CD4-positive, alpha-beta memory T cell (primary cell): ENCODE measurements at regions not wholly inside any gene's neighbourhood (a gene's known extent, or its start where the extent isn't known, plus 50 kb on each side); places are given as distances from the start of the nearest gene placed in this dataset.

ENCODE experiments used
- CTCF ChIA-PET: fragments of 350-600 bp; sonication (Branson Sonifier 250); formaldehyde crosslinking; loops from one replicate; lab custom pipeline; 2021; ENCODE audit warnings: inconsistent platforms; ENCODE audit not compliant: partially characterized antibody; lab: Charles Lee
- POLR2A ChIA-PET: fragments of 350-600 bp; sonication (Branson Sonifier 250); formaldehyde crosslinking; loops from one replicate; lab custom pipeline; 2021; ENCODE audit not compliant: partially characterized antibody; lab: Charles Lee
- DNase-seq, 5 donors: peaks; one replicate each; pipeline versions ENCODE4 v3.0.0 to v3.0.0-alpha.2; 2020 to 2022; ENCODE audit warnings: mixed read lengths in 1 of 5
- H3K27ac ChIP-seq: one replicate; pipeline ENCODE4 v1.7.0; 2013; ENCODE audit warnings: low read depth, low read length
- H3K27me3 ChIP-seq: 2 replicates; pipeline ENCODE4 v1.7.0; 2013; ENCODE audit warnings: mild to moderate bottlenecking, low read length, moderate library complexity; ENCODE audit not compliant: insufficient read depth
- H3K36me3 ChIP-seq: 2 replicates; pipeline ENCODE4 v1.7.0; 2013; ENCODE audit warnings: mild to moderate bottlenecking, low read length, moderate library complexity; ENCODE audit not compliant: insufficient read depth
- H3K4me1 ChIP-seq: 2 replicates; pipeline ENCODE4 v1.7.0; 2013; ENCODE audit warnings: mild to moderate bottlenecking, low read length, moderate library complexity; ENCODE audit not compliant: insufficient read depth
- H3K4me3 ChIP-seq, 2 donors: one replicate each; pipeline ENCODE4 v1.7.0; 2013; ENCODE audit warnings: low read length in 2 of 2, mild to moderate bottlenecking in 1 of 2
- H3K9me3 ChIP-seq, 2 donors: one replicate each; pipeline ENCODE4 v1.7.0; 2013; ENCODE audit warnings: low read length in 2 of 2, control low read depth in 1 of 2; ENCODE audit not compliant: control insufficient read depth in 1 of 2
- H3K27ac Mint-ChIP-seq, 7 donors: one replicate each; pipeline ENCODE4 v1.8.0; 2020 to 2021; ENCODE audit warnings: mixed read lengths in 7 of 7, mild to moderate bottlenecking in 6 of 7, inconsistent platforms in 3 of 7, moderate library complexity in 3 of 7
- H3K27me3 Mint-ChIP-seq, 2 donors: one replicate each; pipeline ENCODE4 v1.8.0; 2020 to 2021; ENCODE audit warnings: mixed read lengths in 2 of 2
- H3K36me3 Mint-ChIP-seq, 2 donors: one replicate each; pipeline ENCODE4 v1.8.0; 2020 to 2021; ENCODE audit warnings: mixed read lengths in 2 of 2, inconsistent platforms in 1 of 2, mild to moderate bottlenecking in 1 of 2
- H3K4me1 Mint-ChIP-seq, 4 donors: one replicate each; pipeline ENCODE4 v1.8.0; 2020 to 2021; ENCODE audit warnings: mixed read lengths in 4 of 4, mild to moderate bottlenecking in 1 of 4
- H3K4me3 Mint-ChIP-seq, 8 donors: one replicate each; pipeline ENCODE4 v1.8.0; 2020 to 2021; ENCODE audit warnings: mixed read lengths in 8 of 8, mild to moderate bottlenecking in 7 of 8, moderate library complexity in 6 of 8, inconsistent platforms in 3 of 8
- H3K9me3 Mint-ChIP-seq, 8 donors: one replicate each; pipeline ENCODE4 v1.8.0; 2020 to 2021; ENCODE audit warnings: mixed read lengths in 8 of 8, mild to moderate bottlenecking in 5 of 8, inconsistent platforms in 3 of 8, moderate library complexity in 1 of 8
- intact Hi-C: fragments of 100-400 bp; cut with micrococcal nuclease; formaldehyde crosslinking; loops from one replicate; pipeline ENCODE4 v1.15.1; 2023

DNA sequence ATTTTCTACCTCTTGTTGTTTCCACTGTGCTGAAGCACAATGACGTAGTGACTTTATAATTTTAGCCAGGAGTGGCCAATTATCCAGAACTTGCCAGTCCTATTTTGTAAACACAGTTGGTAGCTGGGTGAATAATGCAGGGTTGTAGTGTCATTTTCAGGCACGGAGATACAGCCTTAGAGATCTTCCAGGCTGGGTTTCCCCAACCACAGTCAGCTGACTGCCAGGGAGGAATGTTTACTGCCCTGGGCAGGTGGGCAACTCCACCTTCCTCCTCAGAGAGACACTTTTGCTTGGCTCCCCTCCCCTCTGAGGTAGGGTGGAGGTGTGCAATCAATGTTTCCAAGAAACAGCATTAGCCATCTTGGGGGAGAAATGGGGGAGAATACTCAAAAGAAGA, 228.1 kb upstream of the NR4A3 start:
- Mint-ChIP-seq H3K36me3 (no peaks in the 10 kb centered on the region), H3K4me1 (no peaks in the 10 kb centered on the region), H3K4me3 (no peak overlapping the region), H3K27ac (no peak overlapping the region), H3K27me3 (peaks cover 10 to 14% of the 10 kb centered on the region in 2 donors), H3K9me3 (peaks cover 0 to 5% (median 0%) of the 10 kb centered on the region in 8 donors)
- no peaks in the 10 kb centered on the region for H3K4me1 ChIP-seq
- H3K27ac ChIP-seq: no peak overlapping the region
- no peaks in the 10 kb centered on the region for H3K27me3 ChIP-seq
- CTCF ChIA-PET: no interaction called here
- intact Hi-C loops: no loop called here
- H3K36me3 ChIP-seq: no peaks in the 10 kb centered on the region
- DNase-seq: no peak
- H3K4me3 ChIP-seq: no peak overlapping the region
- POLR2A ChIA-PET: no interaction called here
- no peaks in the 10 kb centered on the region for H3K9me3 ChIP-seq

DNA sequence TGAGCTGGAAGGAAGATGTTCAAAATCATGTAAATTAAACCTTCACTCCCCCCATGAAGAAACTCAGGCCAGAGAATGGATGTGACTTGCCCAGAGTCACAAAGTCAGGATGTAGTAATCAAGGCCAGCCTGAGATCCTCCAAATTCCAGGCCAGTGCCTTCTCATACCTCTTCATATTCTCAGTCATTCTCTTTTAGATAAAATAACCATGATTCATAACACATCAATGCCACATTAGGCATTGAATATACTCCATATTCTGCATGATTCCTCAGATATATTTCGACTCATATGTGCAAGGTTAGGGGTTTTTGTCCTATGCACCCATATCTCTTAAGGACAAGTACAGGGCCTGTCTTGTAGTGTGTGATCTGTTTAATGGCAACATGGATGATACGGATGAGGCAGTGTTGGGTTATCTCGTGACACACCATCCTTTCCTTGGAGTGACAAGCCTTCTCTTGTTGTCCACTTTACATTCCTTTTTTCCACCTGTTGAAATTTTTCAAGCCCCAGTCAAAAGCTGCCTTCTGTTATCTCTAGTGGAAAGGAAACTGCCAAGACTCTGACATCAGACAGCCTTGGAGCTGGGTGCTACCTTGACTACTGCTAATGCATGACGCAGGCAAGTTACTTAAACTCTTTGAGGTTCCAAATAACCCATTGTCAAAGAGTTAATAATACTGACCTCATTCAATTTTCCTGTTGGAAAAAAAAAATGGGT, 227.5 kb upstream of the NR4A3 start:
- DNase-seq: no peak
- intact Hi-C loops: no loop called here
- H3K4me3 ChIP-seq: no peak overlapping the region
- no peak overlapping the region for H3K27ac ChIP-seq
- Mint-ChIP-seq H3K36me3 (no peaks in the 10 kb centered on the region), H3K4me1 (no peaks in the 10 kb centered on the region), H3K4me3 (no peak overlapping the region), H3K27ac (no peak overlapping the region), H3K9me3 (peaks cover 0 to 3% (median 0%) of the 10 kb centered on the region in 8 donors), H3K27me3 (peaks cover 10 to 14% of the 10 kb centered on the region in 2 donors)
- ChIA-PET CTCF (no interaction called here), POLR2A (no interaction called here)
- no peaks in the 10 kb centered on the region for H3K27me3 ChIP-seq
- H3K9me3 ChIP-seq: no peaks in the 10 kb centered on the region
- H3K36me3 ChIP-seq: no peaks in the 10 kb centered on the region
- no peaks in the 10 kb centered on the region for H3K4me1 ChIP-seq

DNA sequence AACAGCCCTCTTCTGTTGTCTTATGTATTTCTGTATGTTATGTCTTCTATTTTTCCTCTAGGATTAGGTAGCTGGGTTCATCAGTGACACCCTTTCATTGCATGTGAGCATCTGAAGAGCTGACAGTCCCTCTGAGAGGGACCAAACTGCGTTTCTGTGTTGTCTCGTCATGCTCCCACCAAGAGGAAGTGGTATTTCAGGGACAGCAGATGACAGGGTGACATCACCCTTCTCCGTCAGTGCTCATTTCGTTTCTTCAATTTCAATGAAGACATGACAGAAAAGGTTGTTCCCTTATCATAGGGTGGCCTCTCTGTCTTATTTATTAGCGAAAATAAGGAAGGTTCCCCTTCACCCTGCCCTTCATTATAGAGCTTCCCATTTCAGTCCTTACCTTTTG, 225.9 kb upstream of the NR4A3 start:
- H3K4me1 ChIP-seq: no peaks in the 10 kb centered on the region
- H3K27me3 Mint-ChIP-seq: peaks cover 8% of the 10 kb centered on the region in 2 donors
- no peaks in the 10 kb centered on the region for H3K9me3 Mint-ChIP-seq
- ChIA-PET CTCF (no interaction called here), POLR2A (no interaction called here)
- no peaks in the 10 kb centered on the region for H3K36me3 Mint-ChIP-seq
- H3K27ac ChIP-seq: no peak overlapping the region
- intact Hi-C loops: no loop called here
- H3K27me3 ChIP-seq: no peaks in the 10 kb centered on the region
- DNase-seq: no peak
- no peak overlapping the region for H3K4me3 Mint-ChIP-seq
- H3K36me3 ChIP-seq: no peaks in the 10 kb centered on the region
- no peaks in the 10 kb centered on the region for H3K9me3 ChIP-seq
- no peaks in the 10 kb centered on the region for H3K4me1 Mint-ChIP-seq
- H3K4me3 ChIP-seq: no peak overlapping the region
- no peak overlapping the region for H3K27ac Mint-ChIP-seq

DNA sequence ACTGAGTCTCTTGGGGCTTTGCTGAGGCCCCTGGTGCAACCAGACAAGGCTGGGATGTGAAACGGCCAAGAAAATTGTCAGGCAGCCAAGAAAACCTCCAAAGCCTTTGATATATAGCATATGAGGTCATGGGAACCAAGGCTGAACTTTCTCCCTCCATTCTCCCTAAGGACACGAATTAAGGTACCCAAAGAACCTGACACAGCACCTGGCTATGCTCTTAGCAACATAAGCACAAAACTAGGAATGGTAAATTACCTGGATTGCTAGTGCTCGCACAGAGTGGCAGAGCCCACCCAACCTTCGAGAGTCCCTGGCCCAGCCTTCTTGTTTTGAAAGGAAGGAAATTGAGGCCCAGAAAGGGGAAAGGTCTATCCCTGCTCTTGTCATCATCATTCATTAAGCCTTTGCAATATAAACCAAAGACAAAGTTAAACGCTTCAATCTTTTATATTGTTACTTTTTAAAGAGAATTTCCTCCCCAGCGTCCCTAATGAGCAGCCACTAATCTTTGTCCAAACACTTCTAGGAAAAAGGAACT, 220.0 kb upstream of the NR4A3 start:
- CTCF ChIA-PET: no interaction called here
- DNase-seq: no peak
- Mint-ChIP-seq H3K36me3 (no peaks in the 10 kb centered on the region), H3K27me3 (peaks cover 0 to 15% of the 10 kb centered on the region in 2 donors), H3K4me3 (no peak overlapping the region), H3K27ac (no peak overlapping the region), H3K4me1 (no peaks in the 10 kb centered on the region), H3K9me3 (no peaks in the 10 kb centered on the region)
- H3K4me1 ChIP-seq: no peaks in the 10 kb centered on the region
- no peak overlapping the region for H3K4me3 ChIP-seq
- no peaks in the 10 kb centered on the region for H3K36me3 ChIP-seq
- no peaks in the 10 kb centered on the region for H3K27me3 ChIP-seq
- POLR2A ChIA-PET: no interaction called here
- intact Hi-C loops: no loop called here
- no peaks in the 10 kb centered on the region for H3K9me3 ChIP-seq
- H3K27ac ChIP-seq: no peak overlapping the region

DNA sequence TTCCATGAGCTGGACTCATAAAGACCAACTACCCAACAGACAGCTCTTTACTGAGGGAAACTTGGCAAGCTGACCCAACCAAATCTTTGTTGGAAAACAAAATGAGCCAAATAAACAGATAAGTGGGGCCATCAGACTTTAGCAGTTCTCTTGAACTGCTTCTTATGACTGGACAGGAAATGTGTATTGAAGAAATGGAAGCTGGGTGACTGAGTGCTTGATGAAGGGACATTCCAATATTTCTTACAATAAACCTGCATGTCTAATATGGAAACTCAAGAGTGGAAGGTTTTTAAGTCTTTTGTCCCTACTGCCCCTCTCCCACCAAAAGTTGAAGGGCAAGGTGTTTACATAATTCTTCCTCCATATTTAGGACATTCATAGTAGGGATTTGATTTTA, 218.8 kb upstream of the NR4A3 start:
- Histone ChIP-seq H3K36me3 (no peaks in the 10 kb centered on the region), H3K4me3 (no peak overlapping the region), H3K4me1 (no peaks in the 10 kb centered on the region), H3K9me3 (no peaks in the 10 kb centered on the region), H3K27me3 (no peaks in the 10 kb centered on the region), H3K27ac (no peak overlapping the region)
- no peaks in the 10 kb centered on the region for H3K36me3 Mint-ChIP-seq
- CTCF ChIA-PET: no interaction called here
- peaks cover 0 to 20% of the 10 kb centered on the region in 2 donors for H3K27me3 Mint-ChIP-seq
- no peak for DNase-seq
- H3K4me3 Mint-ChIP-seq: no peak overlapping the region
- no peaks in the 10 kb centered on the region for H3K9me3 Mint-ChIP-seq
- intact Hi-C loops: no loop called here
- no peak overlapping the region for H3K27ac Mint-ChIP-seq
- POLR2A ChIA-PET: no interaction called here
- H3K4me1 Mint-ChIP-seq: no peaks in the 10 kb centered on the region

DNA sequence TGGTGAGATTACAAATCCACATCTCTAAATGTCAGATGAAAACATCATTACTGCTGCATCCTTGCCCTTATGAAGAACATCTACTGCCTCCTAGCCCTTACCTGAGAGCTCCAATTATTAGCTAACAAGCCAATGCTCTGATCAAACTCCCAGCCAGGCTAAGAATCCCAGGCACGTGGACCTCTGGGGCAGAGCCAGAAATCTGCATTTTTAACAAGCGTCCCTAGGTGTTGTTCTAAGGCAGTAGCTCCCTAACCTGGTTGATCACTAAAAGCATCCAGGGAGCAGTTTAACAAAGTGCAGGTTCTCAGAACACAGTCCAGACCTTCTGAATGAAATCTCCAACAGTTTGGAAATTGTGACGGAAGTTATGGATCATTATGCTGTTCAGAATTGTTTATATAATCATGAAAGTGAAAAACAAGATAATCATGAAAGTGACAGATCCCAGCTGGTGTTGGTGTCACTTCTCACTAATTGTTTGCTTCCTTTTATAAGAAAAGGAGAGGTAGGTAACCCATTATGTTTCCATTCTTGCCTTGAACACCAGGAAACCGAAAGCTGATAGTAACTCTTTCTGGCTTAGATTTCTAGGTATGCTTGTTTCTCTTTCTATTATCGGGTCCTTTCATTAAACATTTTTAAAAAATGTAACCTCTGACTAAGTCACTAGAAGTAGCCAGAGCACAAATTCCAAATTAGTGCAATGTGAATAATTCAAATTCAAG, 216.5 kb upstream of the NR4A3 start:
- no peak for DNase-seq
- peaks cover 0 to 2% (median 0%) of the 10 kb centered on the region in 8 donors for H3K9me3 Mint-ChIP-seq
- no peak overlapping the region for H3K27ac Mint-ChIP-seq
- intact Hi-C loops: no loop called here
- H3K4me3 Mint-ChIP-seq: no peak overlapping the region
- peaks cover 4 to 25% of the 10 kb centered on the region in 2 donors for H3K27me3 Mint-ChIP-seq
- ChIA-PET CTCF (no interaction called here), POLR2A (no interaction called here)
- no peaks in the 10 kb centered on the region for H3K36me3 Mint-ChIP-seq
- Histone ChIP-seq H3K4me3 (no peak overlapping the region), H3K36me3 (no peaks in the 10 kb centered on the region), H3K9me3 (no peaks in the 10 kb centered on the region), H3K4me1 (no peaks in the 10 kb centered on the region), H3K27ac (no peak overlapping the region), H3K27me3 (no peaks in the 10 kb centered on the region)
- no peaks in the 10 kb centered on the region for H3K4me1 Mint-ChIP-seq

DNA sequence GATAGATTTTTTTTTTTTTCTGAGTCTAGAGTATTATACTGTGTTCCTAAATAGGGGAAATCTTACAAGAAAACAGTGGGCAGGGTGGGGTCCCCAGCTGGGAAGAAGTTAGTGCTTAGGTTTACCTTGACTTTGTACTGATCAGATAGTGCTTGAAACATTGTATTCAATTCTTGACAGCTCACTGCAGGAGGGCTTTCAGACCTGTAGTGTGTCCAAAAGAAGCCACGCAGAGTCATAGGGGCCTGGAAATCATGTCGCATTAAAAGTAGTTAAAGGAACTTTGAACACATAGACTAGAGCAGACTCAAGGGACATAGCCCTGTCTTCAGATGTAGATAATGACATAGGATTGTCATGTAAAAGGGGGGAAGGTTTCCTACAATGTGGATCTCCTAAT, 215.4 kb upstream of the NR4A3 start:
- Histone ChIP-seq H3K27me3 (no peaks in the 10 kb centered on the region), H3K4me1 (no peaks in the 10 kb centered on the region), H3K9me3 (no peaks in the 10 kb centered on the region), H3K36me3 (no peaks in the 10 kb centered on the region), H3K4me3 (no peak overlapping the region), H3K27ac (no peak overlapping the region)
- peaks cover 10 to 31% of the 10 kb centered on the region in 2 donors for H3K27me3 Mint-ChIP-seq
- no peaks in the 10 kb centered on the region for H3K36me3 Mint-ChIP-seq
- H3K4me3 Mint-ChIP-seq: no peak overlapping the region
- ChIA-PET POLR2A (no interaction called here), CTCF (no interaction called here)
- DNase-seq: no peak
- intact Hi-C loops: no loop called here
- H3K9me3 Mint-ChIP-seq: peaks cover 0 to 4% (median 0%) of the 10 kb centered on the region in 8 donors
- H3K27ac Mint-ChIP-seq: no peak overlapping the region
- H3K4me1 Mint-ChIP-seq: no peaks in the 10 kb centered on the region
